Retinal pigment epithelial cell (primary cell): ENCODE measurements at regions not wholly inside any gene's neighbourhood (a gene's known extent, or its start where the extent isn't known, plus 50 kb on each side); places are given as distances from the start of the nearest gene placed in this dataset.

Experiments used
- DNase-seq: peaks from one replicate; pipeline ENCODE4 v3.0.0-alpha.2; 2010; ENCODE audit warnings: low read depth
- H3K4me3 ChIP-seq: 2 replicates; pipeline ENCODE4 v1.5.1; 2011; ENCODE audit warnings: mild to moderate bottlenecking, low read length, control low read depth, moderate library complexity
- TF ChIP-seq, protein P1 (sequence below): conservative IDR thresholded peaks from 2 replicates; pipeline ENCODE4 v1.5.1; 2011; ENCODE audit warnings: low read depth, low read length, control low read depth, inconsistent platforms

DNA sequence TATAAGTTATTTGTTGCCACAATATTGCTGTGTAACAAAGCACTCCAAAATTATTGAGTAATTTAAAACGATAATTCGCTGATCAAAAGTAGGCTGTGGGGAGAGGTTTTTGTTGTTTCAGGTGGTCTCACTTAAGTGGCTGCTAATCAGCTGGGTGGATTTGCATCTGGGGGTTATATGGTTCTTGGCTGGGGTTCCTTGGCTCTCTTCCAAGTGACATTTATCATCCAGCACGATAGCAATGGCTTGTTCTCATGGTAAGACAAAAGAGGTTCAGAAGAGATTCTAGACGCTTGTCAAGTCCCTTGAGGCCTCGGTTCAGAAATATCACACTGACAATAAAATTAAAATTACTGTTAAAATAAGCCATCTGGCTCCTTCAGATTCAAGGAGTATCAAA, 1648.8 kb downstream of the GRIK2 start:
- DNase-seq = no peak
- no peak overlapping the region for H3K4me3 ChIP-seq
- TF ChIP-seq, protein P1, sequence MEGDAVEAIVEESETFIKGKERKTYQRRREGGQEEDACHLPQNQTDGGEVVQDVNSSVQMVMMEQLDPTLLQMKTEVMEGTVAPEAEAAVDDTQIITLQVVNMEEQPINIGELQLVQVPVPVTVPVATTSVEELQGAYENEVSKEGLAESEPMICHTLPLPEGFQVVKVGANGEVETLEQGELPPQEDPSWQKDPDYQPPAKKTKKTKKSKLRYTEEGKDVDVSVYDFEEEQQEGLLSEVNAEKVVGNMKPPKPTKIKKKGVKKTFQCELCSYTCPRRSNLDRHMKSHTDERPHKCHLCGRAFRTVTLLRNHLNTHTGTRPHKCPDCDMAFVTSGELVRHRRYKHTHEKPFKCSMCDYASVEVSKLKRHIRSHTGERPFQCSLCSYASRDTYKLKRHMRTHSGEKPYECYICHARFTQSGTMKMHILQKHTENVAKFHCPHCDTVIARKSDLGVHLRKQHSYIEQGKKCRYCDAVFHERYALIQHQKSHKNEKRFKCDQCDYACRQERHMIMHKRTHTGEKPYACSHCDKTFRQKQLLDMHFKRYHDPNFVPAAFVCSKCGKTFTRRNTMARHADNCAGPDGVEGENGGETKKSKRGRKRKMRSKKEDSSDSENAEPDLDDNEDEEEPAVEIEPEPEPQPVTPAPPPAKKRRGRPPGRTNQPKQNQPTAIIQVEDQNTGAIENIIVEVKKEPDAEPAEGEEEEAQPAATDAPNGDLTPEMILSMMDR = no peak

DNA sequence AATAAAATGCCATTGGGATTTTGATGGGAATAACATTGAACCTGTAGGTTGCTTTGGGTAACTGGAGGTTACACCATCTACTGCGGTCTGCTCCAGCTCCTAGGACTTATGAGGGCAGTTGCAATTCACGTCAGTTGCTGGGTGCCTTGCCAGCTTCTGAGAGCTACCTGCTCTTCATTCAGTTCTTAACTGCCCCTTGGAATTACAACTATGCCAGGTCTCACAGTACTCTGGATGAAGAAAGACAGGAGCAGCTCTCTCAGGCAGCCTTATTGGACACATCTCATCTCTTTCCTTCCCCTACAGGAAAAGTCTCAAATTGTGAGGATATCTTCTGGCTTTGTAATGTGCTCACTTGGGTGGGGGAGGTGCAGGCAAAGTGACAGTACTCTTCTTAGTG, 1643.3 kb downstream of the GRIK2 start:
- TF ChIP-seq, protein P1 = no peak
- no peak overlapping the region for H3K4me3 ChIP-seq
- no peak for DNase-seq

GRCh38 chr6:103027271-103027931, 1633.9 kb downstream of the GRIK2 start:
- TF ChIP-seq, protein P1 = no peak
- DNase-seq = no peak
- no peak overlapping the region for H3K4me3 ChIP-seq

DNA sequence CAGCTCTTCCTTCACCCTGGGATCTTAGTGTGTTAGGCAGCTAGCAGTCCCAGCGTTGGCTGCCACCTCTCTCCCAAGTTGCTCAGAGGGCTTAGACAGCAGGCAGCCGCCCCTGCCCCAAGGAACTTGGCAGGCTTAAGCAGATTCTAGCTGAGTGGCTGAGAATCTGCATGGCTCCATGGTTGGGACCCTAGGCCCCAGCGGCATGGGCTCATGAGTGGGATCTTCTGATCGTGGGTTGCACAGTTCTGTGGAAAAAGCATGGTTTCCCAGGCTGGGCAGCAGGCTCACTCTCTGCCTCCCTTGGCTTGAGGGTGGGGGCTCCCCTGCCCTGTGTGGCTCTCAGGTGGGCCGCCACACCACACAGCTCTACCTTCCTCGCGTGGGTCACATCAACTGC, 1624.9 kb downstream of the GRIK2 start:
- DNase-seq = no peak
- H3K4me3 ChIP-seq = no peak overlapping the region
- TF ChIP-seq, protein P1 = no peak

DNA sequence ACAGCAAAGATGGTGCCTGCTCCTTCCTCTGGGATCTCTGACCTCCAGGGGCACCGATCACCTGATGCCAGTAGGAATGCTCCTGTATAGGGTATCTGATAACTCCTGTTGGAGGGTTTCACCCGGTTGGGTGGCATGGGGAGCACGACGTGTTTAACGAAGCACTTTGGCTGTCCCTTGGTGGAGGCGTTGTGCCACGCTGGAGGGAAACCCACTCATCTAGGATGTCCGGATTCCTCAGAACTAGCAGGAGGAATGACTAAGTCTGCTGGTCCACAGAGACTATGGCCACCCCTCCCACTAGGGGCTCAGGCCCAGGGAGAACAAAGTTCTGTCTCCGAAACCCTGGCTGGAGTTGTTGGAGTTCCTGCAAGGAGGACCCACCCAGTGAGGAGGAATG, 1624.4 kb downstream of the GRIK2 start:
- H3K4me3 ChIP-seq = no peak overlapping the region
- TF ChIP-seq, protein P1 = no peak
- DNase-seq = no peak

- TF ChIP-seq, protein P1 = no peak
- DNase-seq = no peak
Observed at GRCh38 chr6:103011605-103012004, 1618.1 kb downstream of the GRIK2 start.

DNA sequence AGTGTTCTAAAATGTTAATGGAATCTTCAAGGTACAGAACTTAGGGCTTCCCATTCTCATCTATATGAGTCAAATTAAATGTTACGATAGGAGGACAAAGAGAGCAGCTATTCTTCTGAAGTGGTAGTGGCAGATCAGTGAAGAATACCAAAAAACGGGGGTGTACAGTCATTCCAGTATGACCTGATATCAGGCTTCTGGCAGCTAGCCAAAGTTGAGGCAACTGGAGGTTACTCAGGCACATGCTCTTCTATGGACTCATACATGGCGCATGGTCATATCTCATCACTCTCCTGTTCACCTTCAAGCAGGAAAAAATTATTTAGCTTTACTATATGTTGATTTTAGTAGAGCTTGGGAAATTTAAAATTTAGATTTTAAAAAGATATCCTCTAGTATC, 1608.8 kb downstream of the GRIK2 start:
- TF ChIP-seq, protein P1 = no peak
- H3K4me3 ChIP-seq = no peak overlapping the region
- no peak for DNase-seq

More at GRCh38 chr6:103011605-103012004, 1618.1 kb downstream of the GRIK2 start:
- no peak overlapping the region for H3K4me3 ChIP-seq
